Choroid plexus epithelial cell (primary cell): ENCODE measurements at regions not wholly inside any gene's neighbourhood (a gene's known extent, or its start where the extent isn't known, plus 50 kb on each side); places are given as distances from the start of the nearest gene placed in this dataset.

Experiments used
- DNase-seq: peaks from one replicate; pipeline ENCODE4 v3.0.0-alpha.2; 2010; ENCODE audit warnings: low read depth
- H3K4me3 ChIP-seq: 2 replicates; pipeline ENCODE4 v1.5.1; 2011; ENCODE audit warnings: low read depth, mild to moderate bottlenecking, control low read depth, low read length, moderate library complexity
- CTCF ChIP-seq: conservative IDR thresholded peaks from 2 replicates; pipeline ENCODE4 v1.5.1; 2011; ENCODE audit warnings: low read depth, mild to moderate bottlenecking, control low read depth, inconsistent platforms, low read length, moderate library complexity

GRCh38 chr9:129330711-129331492 lies 152.8 kb upstream of the IER5L start:
- DNase-seq: peak; percentile 57
- no peak overlapping the region for H3K4me3 ChIP-seq
- TF ChIP-seq CTCF: no peak

GRCh38 chr9:129328355-129329042 lies 150.4 kb upstream of the IER5L start:
- DNase-seq: peak; percentile 74
- no peak for TF ChIP-seq CTCF
- no peak overlapping the region for H3K4me3 ChIP-seq

- DNase-seq: no peak
- TF ChIP-seq CTCF: no peak
- no peak overlapping the region for H3K4me3 ChIP-seq
Measured at GRCh38 chr9:129327552-129328328, 149.7 kb upstream of the IER5L start.

GRCh38 chr9:129326061-129327005 lies 148.3 kb upstream of the IER5L start:
- H3K4me3 ChIP-seq: no peak overlapping the region
- peak; percentile 4 for TF ChIP-seq CTCF

GRCh38 chr9:129324808-129325502 lies 146.9 kb upstream of the IER5L start:
- no peak for TF ChIP-seq CTCF
- no peak overlapping the region for H3K4me3 ChIP-seq
- no peak for DNase-seq

More at GRCh38 chr9:129326061-129327005, 148.3 kb upstream of the IER5L start:
- DNase-seq: no peak
